AG08396 (cell line): ENCODE measurements at regions not wholly inside any gene's neighbourhood (a gene's known extent, or its start where the extent isn't known, plus 50 kb on each side); places are given as distances from the start of the nearest gene placed in this dataset.
"Not testable (repeated sequence)": the region's sequence is repeated elsewhere in the genome, so short reads cannot be mapped to it uniquely, and the experiment has no call there.

Experiments used
- DNase-seq: peaks from one replicate; pipeline ENCODE4 v3.0.0; 2012; ENCODE audit warnings: low spot score, mixed read lengths

DNA sequence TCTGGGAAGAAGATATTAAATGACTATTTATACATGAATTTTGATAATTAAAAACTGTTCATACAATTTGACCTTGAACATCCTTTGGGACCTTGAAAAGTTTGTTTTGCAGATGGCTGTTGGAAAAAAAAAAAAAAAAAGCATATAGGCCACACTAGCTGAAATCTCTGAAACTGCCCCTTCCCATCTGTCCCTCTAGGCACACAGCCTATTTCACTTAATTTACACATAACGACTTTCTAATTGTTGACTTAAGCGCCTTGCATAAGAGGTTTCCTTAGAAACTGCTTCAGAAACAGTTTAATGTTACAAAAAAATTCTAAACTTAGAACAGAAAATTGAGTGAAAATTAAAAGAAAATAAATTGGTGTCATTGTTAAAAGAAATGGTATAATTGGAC, 131.0 kb downstream of the COX18 start:
- no peak for DNase-seq

DNA sequence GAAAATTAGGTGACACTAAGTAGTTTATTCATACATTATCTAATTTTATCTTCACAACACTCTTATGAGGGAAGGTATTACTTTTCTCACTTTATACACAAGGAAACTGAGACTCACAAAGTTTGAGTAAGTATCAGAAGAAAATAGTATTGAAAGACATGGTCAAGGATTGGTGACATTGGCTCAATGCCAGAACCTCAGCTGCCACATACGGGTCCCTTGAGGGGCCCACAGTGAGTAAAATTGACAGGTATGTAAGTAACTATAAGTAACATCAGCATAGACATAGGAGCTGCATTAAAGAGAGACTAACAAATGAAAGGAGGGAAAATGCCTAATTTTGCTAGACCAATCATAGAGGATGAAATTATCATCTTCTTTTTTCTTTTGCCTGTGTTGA, 134.1 kb downstream of the COX18 start:
- DNase-seq, result no peak

GRCh38 chr4:72933029-72933428, 136.5 kb downstream of the COX18 start:
- no peak for DNase-seq

DNA sequence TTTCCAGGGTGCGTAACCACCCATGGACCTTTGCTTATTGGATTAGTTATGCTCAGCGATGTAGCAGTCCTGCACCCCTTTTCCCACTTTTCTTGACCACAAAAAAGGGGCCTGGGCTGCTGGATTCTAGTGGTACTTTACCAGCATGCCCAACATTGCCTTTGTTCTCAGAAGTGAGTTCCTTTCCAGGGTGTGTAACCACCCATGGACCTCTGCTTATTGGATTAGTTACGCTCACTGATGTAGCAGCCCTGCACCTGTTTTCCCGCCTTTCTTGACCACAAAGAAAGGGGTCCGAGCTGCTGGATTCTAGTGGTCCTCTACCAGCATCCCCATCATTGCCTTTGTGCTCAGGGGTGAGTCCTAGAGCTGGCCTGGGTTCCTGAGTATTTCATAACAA, 138.2 kb downstream of the COX18 start:
- DNase-seq, result no peak

GRCh38 chr4:72929596-72930274, 139.8 kb downstream of the COX18 start:
- DNase-seq, result not testable (repeated sequence)

- no peak for DNase-seq
Measured at GRCh38 chr4:72924814-72925213, 144.7 kb downstream of the COX18 start.

GRCh38 chr4:72919937-72920336, 149.6 kb downstream of the COX18 start:
- DNase-seq, result no peak

DNA sequence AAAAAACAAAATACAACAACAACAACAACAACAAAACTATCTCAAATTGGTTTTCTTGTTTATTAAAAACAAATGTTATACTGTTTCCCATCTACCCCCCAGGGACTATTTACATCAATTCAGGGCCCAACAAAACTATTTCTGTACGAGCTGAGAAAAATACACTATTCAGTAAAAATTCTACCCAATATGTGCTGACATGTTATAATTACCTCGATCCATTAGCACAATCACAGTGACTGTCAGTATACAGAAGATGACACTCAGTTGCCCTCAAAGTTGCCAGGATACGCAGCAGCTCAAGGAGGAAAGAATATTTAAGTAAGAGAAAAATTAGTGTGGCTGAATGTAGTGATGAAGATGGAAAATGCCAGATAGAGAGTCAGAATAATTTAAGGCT, 150.1 kb downstream of the COX18 start:
- DNase-seq, result no peak

- no peak for DNase-seq
Measured at GRCh38 chr4:72918362-72918761, 151.2 kb downstream of the COX18 start.

DNA sequence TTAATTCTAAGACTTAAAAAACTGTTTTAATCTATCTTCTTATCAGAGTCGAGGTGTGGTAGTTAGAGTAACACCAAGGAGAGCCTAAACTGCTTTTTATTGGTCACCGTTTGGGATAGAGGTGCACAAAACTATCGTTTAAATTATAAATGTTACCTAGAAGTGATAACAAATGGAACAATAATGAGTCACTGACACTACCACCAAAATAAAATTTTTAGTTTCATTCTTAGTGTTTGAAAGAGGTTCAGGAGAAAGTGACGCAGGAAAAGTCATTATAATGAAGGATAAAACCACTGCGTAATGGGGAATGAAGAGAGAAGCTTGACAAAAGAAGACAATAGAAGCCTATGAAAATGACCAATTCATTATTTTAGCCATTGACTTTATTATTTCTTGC, 158.2 kb downstream of the COX18 start:
- no peak for DNase-seq

DNA sequence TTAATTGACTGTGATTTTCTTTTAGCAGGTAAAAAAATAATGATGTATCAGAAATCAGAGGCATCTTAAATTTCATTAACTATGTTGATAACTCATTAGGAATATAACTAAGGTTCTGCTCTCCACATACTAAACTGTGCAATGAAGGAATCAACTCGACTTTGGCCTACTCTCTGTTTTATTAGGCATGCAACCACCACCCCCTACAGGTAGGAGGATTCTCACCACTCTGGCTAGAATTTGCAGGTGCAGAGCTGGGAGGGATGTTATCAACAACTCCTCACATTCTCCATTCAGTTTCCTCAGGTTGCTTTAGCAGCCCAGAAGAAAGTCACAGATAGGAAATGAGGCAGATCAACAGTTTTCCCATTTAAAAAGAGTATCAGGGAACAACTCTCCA, 160.1 kb downstream of the COX18 start:
- DNase-seq, result no peak

DNA sequence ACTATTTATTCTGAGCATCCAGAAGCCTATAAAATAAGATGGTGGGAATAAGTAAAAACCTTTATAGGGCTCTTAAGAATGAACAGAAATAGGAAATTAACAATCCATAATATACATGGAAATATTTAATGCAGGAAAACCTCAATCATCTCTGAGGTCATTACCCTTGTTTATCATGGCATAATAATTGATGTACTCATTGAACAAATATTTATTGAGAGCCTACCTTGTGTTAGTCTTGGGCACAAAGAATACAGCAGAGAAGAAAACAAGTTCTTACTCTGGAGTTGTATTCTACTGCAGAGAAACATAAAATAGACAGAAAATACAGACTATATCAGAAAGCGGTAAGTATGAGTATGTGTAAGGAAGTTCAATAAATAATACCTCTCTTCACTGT, 167.2 kb downstream of the COX18 start:
- DNase-seq, result no peak

- no peak for DNase-seq
Measured at GRCh38 chr4:72901553-72901952, 168.0 kb downstream of the COX18 start.

DNA sequence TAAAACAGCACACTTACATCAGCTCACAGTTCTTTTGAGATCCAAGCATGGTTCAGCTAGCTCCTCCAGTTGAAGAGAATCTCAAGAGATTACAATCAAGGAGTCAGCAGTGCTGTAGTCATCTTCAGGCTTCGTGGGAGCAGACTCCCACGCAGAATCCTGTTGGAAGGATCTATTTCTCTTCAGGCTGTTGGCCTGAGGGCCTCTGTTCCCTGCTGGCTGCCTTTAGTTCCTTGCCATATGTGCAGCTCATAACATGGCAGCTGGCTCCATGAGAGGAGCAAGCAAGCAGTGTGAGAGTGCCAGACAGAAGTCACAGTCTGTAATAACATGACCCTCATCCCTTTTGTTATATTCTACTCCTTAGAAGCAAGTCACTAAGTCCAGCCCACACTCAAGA, 168.6 kb downstream of the COX18 start:
- no peak for DNase-seq

- DNase-seq, result no peak
Measured at GRCh38 chr4:72899621-72900020, 169.9 kb downstream of the COX18 start.

DNA sequence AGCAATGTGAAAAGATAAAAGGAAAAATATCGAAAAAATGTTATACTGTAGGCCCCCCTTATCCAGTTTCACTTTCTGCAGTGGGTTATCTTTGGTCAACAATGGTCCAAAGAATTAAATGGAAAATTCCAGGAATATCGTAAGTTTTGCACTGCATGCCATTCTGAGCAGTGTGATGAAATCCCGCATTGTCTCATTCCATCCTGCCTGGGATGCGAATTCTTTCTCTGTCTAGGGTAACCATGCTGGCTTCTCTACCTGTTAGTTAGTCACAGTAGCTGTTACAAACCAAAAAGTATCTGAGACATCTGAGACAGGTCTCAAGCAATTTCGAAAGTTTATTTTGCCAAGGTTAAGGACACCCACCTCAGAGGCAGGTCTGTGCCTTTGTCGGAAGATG, 170.3 kb downstream of the COX18 start:
- DNase-seq, result no peak

DNA sequence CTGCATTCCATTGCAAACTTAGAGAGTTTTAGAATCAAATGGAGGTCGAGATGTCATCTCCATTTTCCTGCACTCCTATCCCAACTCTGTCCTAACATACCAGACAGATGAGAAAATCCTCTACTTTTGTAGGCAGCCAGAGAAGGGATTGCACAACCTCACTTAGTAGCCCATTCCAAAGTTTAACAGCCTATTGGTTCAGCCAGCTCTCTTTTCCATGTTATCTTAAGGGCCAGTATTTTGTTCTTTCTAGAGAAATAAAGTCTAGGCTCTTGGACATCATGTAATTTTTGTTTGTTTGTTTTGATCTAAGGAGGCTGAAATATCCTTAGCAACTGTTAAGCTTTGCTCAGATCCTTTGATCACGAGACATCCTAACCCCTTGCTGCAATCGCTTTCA, 173.0 kb downstream of the COX18 start:
- DNase-seq, result peak; percentile 55

DNA sequence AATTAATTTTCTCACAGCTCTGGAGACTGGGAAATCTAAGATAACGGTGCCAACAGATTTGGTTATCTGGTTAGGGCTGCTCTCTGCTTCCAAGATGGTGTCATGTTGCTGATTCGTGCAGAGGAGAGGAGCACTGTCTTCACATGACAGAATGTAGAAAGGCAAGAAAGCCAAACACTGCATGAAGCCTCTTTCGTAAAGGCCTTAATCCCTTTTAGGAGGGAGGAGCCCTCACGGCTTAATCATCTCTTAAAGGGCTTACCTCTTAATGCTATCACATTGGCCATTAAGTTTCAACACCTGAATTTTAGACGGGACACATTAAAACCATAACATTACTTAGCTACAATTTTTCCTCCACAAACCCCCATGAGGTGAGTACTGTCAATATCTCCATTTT, 174.1 kb downstream of the COX18 start:
- no peak for DNase-seq

DNA sequence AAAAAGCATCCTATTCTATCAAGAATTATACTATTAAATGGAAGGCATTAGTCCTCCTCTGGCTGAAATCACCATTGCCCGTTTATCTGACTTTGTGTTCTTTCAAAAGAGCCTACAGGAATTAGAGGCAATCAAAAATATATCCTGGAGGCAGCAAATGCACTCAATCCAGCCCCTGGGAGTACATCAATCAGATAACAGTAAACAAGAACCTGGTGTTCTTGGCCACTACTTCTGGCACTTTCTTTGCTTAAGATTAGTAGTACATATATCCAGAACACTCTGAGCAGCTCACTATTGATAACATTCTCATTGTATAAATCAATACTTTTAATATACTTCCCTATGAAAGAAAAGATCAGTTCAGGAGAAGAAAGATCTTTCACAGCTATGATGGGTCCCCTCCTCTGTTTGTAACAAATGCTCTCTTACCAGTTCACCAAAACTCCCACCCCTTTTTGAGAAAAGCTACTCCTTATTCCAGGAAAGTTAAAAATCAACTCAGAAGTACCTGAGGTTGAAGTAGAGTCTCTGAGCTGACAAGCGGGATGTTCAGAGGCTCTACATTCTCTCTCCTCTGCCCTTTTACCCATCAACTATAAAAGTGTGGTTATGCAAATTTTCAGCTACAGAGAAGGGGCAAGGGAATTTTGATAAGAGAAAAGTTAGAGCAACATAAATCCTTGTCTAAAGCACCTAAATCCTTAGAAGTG, 176.0 kb downstream of the COX18 start:
- no peak for DNase-seq

GRCh38 chr4:72888331-72888730, 181.2 kb downstream of the COX18 start:
- DNase-seq, result no peak

DNA sequence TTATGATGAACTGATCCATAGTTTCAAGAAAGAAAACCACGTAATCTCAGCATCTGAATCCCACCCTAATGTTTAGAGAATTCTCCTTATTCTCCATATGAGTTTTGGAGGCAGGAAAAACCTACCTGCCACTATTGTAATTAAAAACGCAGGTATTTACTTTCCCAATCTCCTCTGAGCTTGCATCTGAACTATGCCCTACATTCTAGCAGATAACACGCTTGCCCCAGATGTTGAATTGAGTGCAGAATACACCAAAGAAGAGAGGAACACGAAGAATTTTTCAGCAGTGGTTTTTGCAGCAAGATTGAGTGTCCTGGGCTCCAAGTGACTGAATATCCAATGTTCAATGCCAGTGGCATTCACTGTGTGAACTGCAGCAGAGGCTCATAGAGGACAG, 182.4 kb downstream of the COX18 start:
- DNase-seq, result no peak

DNA sequence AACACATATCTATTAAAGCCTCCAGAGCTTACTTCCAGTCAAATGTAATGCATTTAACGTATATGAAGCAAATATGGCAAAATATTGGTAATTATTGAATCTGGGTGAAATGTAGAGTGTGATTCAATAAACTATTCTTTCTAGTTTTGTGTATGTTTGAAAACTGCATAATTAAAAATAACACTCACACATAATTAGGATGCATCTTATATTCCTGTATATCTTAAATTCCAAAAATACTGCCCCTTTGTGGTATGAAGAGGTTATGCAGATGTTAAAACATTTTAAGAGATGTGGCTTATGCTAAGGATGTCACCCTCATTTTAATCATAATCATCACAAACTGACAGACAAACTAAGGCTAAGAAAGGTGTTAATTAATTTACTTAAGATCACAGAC, 182.9 kb downstream of the COX18 start:
- peak; percentile 10 for DNase-seq

- DNase-seq, result not testable (repeated sequence)
Measured at GRCh38 chr4:72884225-72884624, 185.3 kb downstream of the COX18 start.

GRCh38 chr4:72876946-72877345, 192.6 kb downstream of the COX18 start:
- no peak for DNase-seq
